GM12891 (cell line): ENCODE measurements at regions not wholly inside any gene's neighbourhood (a gene's known extent, or its start where the extent isn't known, plus 50 kb on each side); places are given as distances from the start of the nearest gene placed in this dataset.

Experiments
- POLR2AphosphoS5 ChIP-seq: IDR thresholded peaks from 2 replicates; pipeline ENCODE4 v1.6.1; 2011; ENCODE audit warnings: low read depth, low read length, control low read depth
- TAF1 ChIP-seq: IDR thresholded peaks from 2 replicates; pipeline ENCODE4 v1.6.1; 2011; ENCODE audit warnings: low read depth, low read length, control low read depth

DNA sequence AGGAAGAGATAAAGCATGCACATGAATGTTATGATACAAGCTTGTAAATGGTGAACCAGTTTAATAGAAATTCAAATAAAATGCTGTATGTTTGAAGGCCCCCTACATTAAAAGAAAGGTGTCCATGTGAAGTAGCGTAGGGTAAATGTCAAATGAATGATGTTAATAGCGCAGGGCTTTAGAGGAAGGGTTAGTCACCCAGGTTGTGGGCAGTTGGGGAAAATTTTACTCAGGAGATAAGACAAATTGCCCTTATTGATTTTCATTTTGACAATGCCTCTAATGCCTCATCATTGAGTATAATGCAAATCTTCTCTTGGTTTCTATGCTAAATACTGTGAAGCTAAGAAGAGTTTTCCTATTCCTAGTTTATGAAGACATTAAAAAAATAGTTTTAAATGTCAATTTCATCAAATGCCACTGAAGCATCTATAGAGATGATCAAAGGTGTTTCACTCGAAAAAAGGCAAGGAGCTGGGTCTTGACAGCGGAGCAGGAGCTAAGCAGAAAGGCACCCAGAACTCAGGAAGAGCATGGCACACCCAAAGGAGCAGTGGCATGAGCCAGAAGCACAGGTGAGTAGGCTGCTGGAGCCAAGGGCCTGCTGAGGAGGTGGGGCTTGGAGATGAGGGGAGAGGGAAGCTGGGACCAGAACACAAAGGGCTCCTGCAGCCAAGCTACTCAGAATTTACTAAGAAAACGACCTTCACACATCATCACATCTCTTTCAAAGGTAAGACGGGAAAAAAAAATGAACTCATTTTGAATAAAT, 129.3 kb upstream of the ACKR3 start:
- TF ChIP-seq POLR2AphosphoS5, result no peak
- TF ChIP-seq TAF1, result no peak
